ENCODE measurements at regions not wholly inside any gene's neighbourhood (a gene's known extent, or its start where the extent isn't known, plus 50 kb on each side); places are given as distances from the start of the nearest gene placed in this dataset.
"Not testable (repeated sequence)": the region's sequence is repeated elsewhere in the genome, so short reads cannot be mapped to it uniquely, and the experiment has no call there.

- Mint-ChIP-seq H3K27me3 (ENCODE audit: insufficient read depth) (no peaks in the 10 kb centered on the region), H3K9me3 (peaks cover 5% of the 10 kb centered on the region), H3K36me3 (ENCODE audit: low read depth) (no peaks in the 10 kb centered on the region), H3K27ac (no peak overlapping the region), H3K4me1 (peaks cover 15% of the 10 kb centered on the region), H3K4me3 (no peak overlapping the region)
- 78% methylated on average over 1 of the region's 1 CpG; no CpG with 5 or more reads in 1 of the 2 experiments for WGBS, 2 experiments (ENCODE audit: insufficient coverage in 1 of 2, insufficient read length in 1 of 2)
- H3K9ac ChIP-seq (ENCODE audit: extremely low read depth, low read length, poor library complexity, severe bottlenecking): no peak overlapping the region
- no peaks in the 10 kb centered on the region for H3K9me3 ChIP-seq (ENCODE audit: control insufficient read depth, low read length)
- H3K27me3 ChIP-seq (ENCODE audit: control insufficient read depth, insufficient read depth, low read length, poor library complexity, severe bottlenecking): no peaks in the 10 kb centered on the region
- no peaks in the 10 kb centered on the region for H3K4me1 ChIP-seq (ENCODE audit: control insufficient read depth, insufficient read depth, low read length)
- DNase-seq: no peak
- no peak overlapping the region for H3K4me3 ChIP-seq (ENCODE audit: low read length)
- H3K27ac ChIP-seq (ENCODE audit: low read depth, low read length): no peak overlapping the region
- no peak for TF ChIP-seq CTCF (conservative IDR thresholded peaks at IDR 0.05)
- no peaks in the 10 kb centered on the region for H3K36me3 ChIP-seq (ENCODE audit: control insufficient read depth, insufficient read depth, low read length)
Measured at GRCh38 chr12:118544569-118544968, 168.2 kb downstream of the SUDS3 start.

GRCh38 chr12:118547606-118548005, 171.3 kb downstream of the SUDS3 start:
- not testable (repeated sequence) for H3K4me1 Mint-ChIP-seq; H3K4me3 ChIP-seq (ENCODE audit: low read length); H3K36me3 Mint-ChIP-seq (ENCODE audit: low read depth); H3K27ac ChIP-seq (ENCODE audit: low read depth, low read length); H3K9me3 ChIP-seq (ENCODE audit: control insufficient read depth, low read length); H3K9ac ChIP-seq (ENCODE audit: extremely low read depth, low read length, poor library complexity, severe bottlenecking); H3K27me3 Mint-ChIP-seq (ENCODE audit: insufficient read depth); H3K4me1 ChIP-seq (ENCODE audit: control insufficient read depth, insufficient read depth, low read length); H3K9me3 Mint-ChIP-seq; H3K27me3 ChIP-seq (ENCODE audit: control insufficient read depth, insufficient read depth, low read length, poor library complexity, severe bottlenecking); H3K4me3 Mint-ChIP-seq; H3K36me3 ChIP-seq (ENCODE audit: control insufficient read depth, insufficient read depth, low read length); DNase-seq; H3K27ac Mint-ChIP-seq
- 93 to 100% methylated on average over 3 to 6 of the region's 6 CpGs for WGBS, 2 experiments (ENCODE audit: insufficient coverage in 1 of 2, insufficient read length in 1 of 2)

- no peak for DNase-seq
- Histone ChIP-seq H3K9me3 (ENCODE audit: control insufficient read depth, low read length) (no peaks in the 10 kb centered on the region), H3K4me3 (ENCODE audit: low read length) (no peak overlapping the region), H3K9ac (ENCODE audit: extremely low read depth, low read length, poor library complexity, severe bottlenecking) (no peak overlapping the region), H3K27ac (ENCODE audit: low read depth, low read length) (no peak overlapping the region), H3K4me1 (ENCODE audit: control insufficient read depth, insufficient read depth, low read length) (no peaks in the 10 kb centered on the region), H3K36me3 (ENCODE audit: control insufficient read depth, insufficient read depth, low read length) (no peaks in the 10 kb centered on the region), H3K27me3 (ENCODE audit: control insufficient read depth, insufficient read depth, low read length, poor library complexity, severe bottlenecking) (no peaks in the 10 kb centered on the region)
- 80 to 87% methylated on average over 2 to 4 of the region's 4 CpGs for WGBS, 2 experiments (ENCODE audit: insufficient coverage in 1 of 2, insufficient read length in 1 of 2)
- Mint-ChIP-seq H3K27me3 (ENCODE audit: insufficient read depth) (no peaks in the 10 kb centered on the region), H3K4me1 (peaks cover 6% of the 10 kb centered on the region), H3K4me3 (no peak overlapping the region), H3K27ac (no peak overlapping the region), H3K9me3 (peaks cover 10% of the 10 kb centered on the region), H3K36me3 (ENCODE audit: low read depth) (no peaks in the 10 kb centered on the region)
- TF ChIP-seq CTCF (conservative IDR thresholded peaks at IDR 0.05): no peak
Measured at GRCh38 chr12:118548887-118549509, 172.6 kb downstream of the SUDS3 start.

GRCh38 chr12:118549510-118549980, 173.2 kb downstream of the SUDS3 start:
- Mint-ChIP-seq H3K4me1 (peaks cover 11% of the 10 kb centered on the region), H3K27me3 (ENCODE audit: insufficient read depth) (no peaks in the 10 kb centered on the region), H3K36me3 (ENCODE audit: low read depth) (no peaks in the 10 kb centered on the region), H3K4me3 (no peak overlapping the region), H3K9me3 (peaks cover 10% of the 10 kb centered on the region), H3K27ac (no peak overlapping the region)
- no peaks in the 10 kb centered on the region for H3K27me3 ChIP-seq (ENCODE audit: control insufficient read depth, insufficient read depth, low read length, poor library complexity, severe bottlenecking)
- H3K4me3 ChIP-seq (ENCODE audit: low read length): no peak overlapping the region
- no peaks in the 10 kb centered on the region for H3K4me1 ChIP-seq (ENCODE audit: control insufficient read depth, insufficient read depth, low read length)
- WGBS, 2 experiments (ENCODE audit: insufficient coverage in 1 of 2, insufficient read length in 1 of 2): 83 to 84% methylated on average over 6 to 8 of the region's 8 CpGs
- no peaks in the 10 kb centered on the region for H3K9me3 ChIP-seq (ENCODE audit: control insufficient read depth, low read length)
- no peaks in the 10 kb centered on the region for H3K36me3 ChIP-seq (ENCODE audit: control insufficient read depth, insufficient read depth, low read length)
- TF ChIP-seq CTCF (conservative IDR thresholded peaks at IDR 0.05): no peak
- DNase-seq: no peak
- no peak overlapping the region for H3K27ac ChIP-seq (ENCODE audit: low read depth, low read length)
- H3K9ac ChIP-seq (ENCODE audit: extremely low read depth, low read length, poor library complexity, severe bottlenecking): no peak overlapping the region
